H1 (cell line): ENCODE measurements at regions not wholly inside any gene's neighbourhood (a gene's known extent, or its start where the extent isn't known, plus 50 kb on each side); places are given as distances from the start of the nearest gene placed in this dataset.

Experiments
- CTCF ChIA-PET: fragments of 300-600 bp; sonication (Branson Sonifier 250); formaldehyde crosslinking; loops from one replicate; lab custom pipeline; 2021; ENCODE audit not compliant: partially characterized antibody; lab: Charles Lee
- POLR2A ChIA-PET: fragments of 300-600 bp; sonication (Branson Sonifier 250); formaldehyde crosslinking; loops from one replicate; lab custom pipeline; 2021; ENCODE audit warnings: inconsistent platforms; ENCODE audit not compliant: partially characterized antibody; lab: Charles Lee
- DNase-seq, 2 experiments: peaks; one replicate each; pipeline versions ENCODE4 v3.0.0 to v3.0.0-alpha.2; 2010 to 2022; ENCODE audit warnings: low spot score in 2 of 2, low read depth in 1 of 2, mixed read lengths in 1 of 2
- FAIRE-seq: peaks from 2 replicates; lab custom pipeline; 2011; peaks lifted over from hg19 to GRCh38; lab: Jason Lieb, UNC
- H2AFZ ChIP-seq: 2 replicates; pipeline ENCODE4 v1.8.1; 2012; ENCODE audit warnings: low read length, inconsistent platforms
- H2AK5ac ChIP-seq: 2 replicates; pipeline ENCODE4 v1.6.1; 2013; ENCODE audit warnings: low read depth, low read length
- H2BK120ac ChIP-seq: replicated peaks from 2 replicates; pipeline ENCODE3; 2013; ENCODE audit warnings: low read depth, low read length, inconsistent platforms
- H2BK12ac ChIP-seq: 2 replicates; pipeline ENCODE4 v1.6.1; 2013; ENCODE audit warnings: low read depth, low read length
- H2BK15ac ChIP-seq: 2 replicates; pipeline ENCODE4 v1.6.1; 2013; ENCODE audit warnings: low read length
- H2BK20ac ChIP-seq: 2 replicates; pipeline ENCODE4 v1.6.1; 2013; ENCODE audit warnings: low read length
- H2BK5ac ChIP-seq: 2 replicates; pipeline ENCODE4 v1.6.1; 2013; ENCODE audit warnings: low read depth, low read length
- H3K14ac ChIP-seq: 2 replicates; pipeline ENCODE4 v1.6.1; 2013; ENCODE audit warnings: inconsistent platforms; ENCODE audit not compliant: insufficient read length
- H3K18ac ChIP-seq: 2 replicates; pipeline ENCODE4 v1.6.1; 2013; ENCODE audit warnings: low read length; ENCODE audit errors: extremely low read depth
- H3K23ac ChIP-seq: 2 replicates; pipeline ENCODE4 v1.6.1; 2013; ENCODE audit warnings: inconsistent platforms; ENCODE audit not compliant: insufficient read length
- H3K23me2 ChIP-seq: 2 replicates; pipeline ENCODE4 v1.6.1; 2013; ENCODE audit warnings: low read depth, low read length
- H3K27ac ChIP-seq: 2 replicates; pipeline ENCODE4 v1.6.1; 2011; ENCODE audit warnings: low read depth, low read length, inconsistent platforms
- H3K27me3 ChIP-seq, 4 experiments: replicated peaks in 1 of 4; 1 replicate in 1 of 4; 2 replicates in 3 of 4; pipeline versions ENCODE4 v1.6.1 to v1.8.1; 2011 to 2013; ENCODE audit warnings: low read length in 3 of 4, mild to moderate bottlenecking in 3 of 4, inconsistent platforms in 2 of 4, mixed read lengths in 2 of 4, moderate library complexity in 1 of 4; ENCODE audit not compliant: control insufficient read depth in 3 of 4, insufficient read depth in 3 of 4; ENCODE audit errors: extremely low read depth in 1 of 4
- H3K36me3 ChIP-seq, 4 experiments: 2 replicates each; pipeline versions ENCODE4 v1.6.1 to v1.8.1; 2011 to 2013; ENCODE audit warnings: mild to moderate bottlenecking in 4 of 4, low read length in 3 of 4, moderate library complexity in 2 of 4, control low read depth in 1 of 4, inconsistent platforms in 1 of 4; ENCODE audit not compliant: insufficient read depth in 4 of 4, control insufficient read depth in 2 of 4
- H3K4ac ChIP-seq: replicated peaks from 2 replicates; pipeline ENCODE3; 2013; ENCODE audit warnings: low read length, low read depth, mixed read lengths, inconsistent platforms; ENCODE audit not compliant: insufficient read length
- H3K4me1 ChIP-seq, 4 experiments: replicated peaks in 1 of 4; 1 replicate in 1 of 4; 2 replicates in 3 of 4; pipeline versions ENCODE4 v1.6.1 to v1.8.1; 2011 to 2013; ENCODE audit warnings: low read length in 3 of 4, inconsistent platforms in 2 of 4, mixed read lengths in 1 of 4; ENCODE audit not compliant: insufficient read depth in 4 of 4, control insufficient read depth in 3 of 4
- H3K4me2 ChIP-seq, 2 experiments: 2 replicates each; pipeline versions ENCODE4 v1.6.1 to v1.8.1; 2011 to 2013; ENCODE audit warnings: low read depth in 2 of 2, low read length in 2 of 2, control low read depth in 1 of 2, inconsistent platforms in 1 of 2, mild to moderate bottlenecking in 1 of 2; ENCODE audit not compliant: insufficient read depth in 1 of 2
- H3K4me3 ChIP-seq, 4 experiments: fragments of 200-600, 300-600 bp in 1 of 4; sonication (generic), shearing (Covaris generic), sonication (Bioruptor Twin) in 1 of 4; 2 replicates each; pipeline versions ENCODE4 v1.5.1 to v1.8.1; 2011 to 2016; ENCODE audit warnings: low read length in 4 of 4, low read depth in 3 of 4, control low read depth in 2 of 4, inconsistent platforms in 2 of 4, mild to moderate bottlenecking in 2 of 4, mixed read lengths in 1 of 4, moderate library complexity in 1 of 4; ENCODE audit not compliant: insufficient read depth in 2 of 4; ENCODE audit errors: extremely low read depth in 1 of 4
- H3K56ac ChIP-seq: replicated peaks from 2 replicates; pipeline ENCODE3; 2013; ENCODE audit warnings: low read depth, mild to moderate bottlenecking, mixed read lengths, low read length, inconsistent platforms; ENCODE audit not compliant: insufficient read length
- H3K79me1 ChIP-seq: 2 replicates; pipeline ENCODE4 v1.6.1; 2013; ENCODE audit warnings: low read depth, low read length, control low read depth
- H3K79me2 ChIP-seq, 2 experiments: 2 replicates each; pipeline versions ENCODE4 v1.6.1 to v1.8.1; 2012 to 2013; ENCODE audit warnings: low read length in 2 of 2, mild to moderate bottlenecking in 2 of 2, inconsistent platforms in 1 of 2; ENCODE audit not compliant: insufficient read depth in 2 of 2, control insufficient read depth in 1 of 2
- H3K9ac ChIP-seq, 4 experiments: replicated peaks in 1 of 4; 1 replicate in 1 of 4; 2 replicates in 3 of 4; pipeline versions ENCODE4 v1.6.1 to v1.8.1; 2011 to 2013; ENCODE audit warnings: low read depth in 3 of 4, low read length in 3 of 4, control low read depth in 2 of 4, mild to moderate bottlenecking in 2 of 4, moderate library complexity in 2 of 4, inconsistent platforms in 1 of 4; ENCODE audit errors: extremely low read depth in 1 of 4
- H3K9me3 ChIP-seq, 2 experiments: 2 replicates each; pipeline versions ENCODE4 v1.6.1 to v1.8.1; 2012 to 2013; ENCODE audit warnings: mild to moderate bottlenecking in 2 of 2, moderate library complexity in 2 of 2, control low read depth in 1 of 2, inconsistent platforms in 1 of 2, low read depth in 1 of 2, low read length in 1 of 2, mixed read lengths in 1 of 2; ENCODE audit not compliant: insufficient read depth in 2 of 2
- H4K20me1 ChIP-seq, 2 experiments: replicated peaks in 1 of 2; 2 replicates each; pipeline versions ENCODE3 to v1.8.1; 2011 to 2013; ENCODE audit warnings: inconsistent platforms in 2 of 2, low read length in 2 of 2, mild to moderate bottlenecking in 1 of 2; ENCODE audit not compliant: insufficient read depth in 2 of 2, control insufficient read depth in 1 of 2
- H4K5ac ChIP-seq: 2 replicates; pipeline ENCODE4 v1.6.1; 2013; ENCODE audit warnings: low read length, low read depth, mixed read lengths, inconsistent platforms; ENCODE audit not compliant: insufficient read length
- H4K8ac ChIP-seq: 2 replicates; pipeline ENCODE4 v1.8.0; 2013; ENCODE audit warnings: mild to moderate bottlenecking, moderate library complexity, low read length, inconsistent platforms; ENCODE audit not compliant: insufficient read depth; ENCODE audit errors: extremely low read depth
- H4K91ac ChIP-seq: replicated peaks from 2 replicates; pipeline ENCODE3; 2013; ENCODE audit warnings: low read length, mixed read lengths, inconsistent platforms; ENCODE audit not compliant: insufficient read length
- FOSL1 ChIP-seq: IDR thresholded peaks from 2 replicates; pipeline ENCODE4 v1.6.1; 2011; ENCODE audit warnings: mild to moderate bottlenecking, low read depth, low read length, moderate library complexity; ENCODE audit not compliant: insufficient read depth
- JUND ChIP-seq: IDR thresholded peaks from 2 replicates; pipeline ENCODE4 v1.6.1; 2011; ENCODE audit warnings: mild to moderate bottlenecking, improper control_type of control experiment, low read length
- RBBP5 ChIP-seq: IDR thresholded peaks from 2 replicates; pipeline ENCODE4 v1.7.1; 2012; ENCODE audit warnings: low read depth, mild to moderate bottlenecking, inconsistent platforms, low read length, moderate library complexity, borderline replicate concordance
- WGBS, 2 experiments: shearing (Covaris generic) in 1 of 2; methylation state at CpG; one replicate each; pipeline versions ENCODE4 v1.1.6 to v1.1.7; 2013 to 2015; ENCODE audit warnings: low lambda C conversion rate in 2 of 2, mixed read lengths in 2 of 2, inconsistent platforms in 1 of 2, low coverage in 1 of 2, missing lambda C conversion rate in 1 of 2; ENCODE audit not compliant: insufficient replicate concordance in 2 of 2, insufficient coverage in 1 of 2, insufficient read length in 1 of 2; ENCODE audit errors: extremely low coverage in 1 of 2, missing lambda C conversion rate in 1 of 2; 5-methylcytosine and 5-hydroxymethylcytosine counted together

DNA sequence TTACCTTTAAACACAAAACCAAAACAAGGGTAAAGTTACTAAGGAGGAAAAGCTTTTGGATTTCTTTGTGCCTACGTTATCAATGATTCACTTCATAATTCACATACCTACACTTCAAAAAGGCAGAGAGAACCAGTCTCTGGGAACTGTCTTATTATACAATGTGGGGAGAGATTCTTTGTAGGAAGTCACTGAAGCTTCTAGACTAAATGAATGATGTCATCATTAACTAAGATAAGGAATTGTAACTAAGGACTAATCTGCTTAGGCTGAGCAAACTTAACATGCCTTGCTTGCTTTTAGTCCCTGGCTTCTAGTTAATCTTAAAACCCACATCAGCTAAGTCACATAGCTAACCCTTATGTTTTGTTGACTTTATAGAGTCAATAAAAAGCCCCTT lies 771.2 kb downstream of the NXPH1 start:
- no peak overlapping the region for H3K9ac ChIP-seq
- H3K79me1 ChIP-seq: no peaks in the 10 kb centered on the region
- H2BK5ac ChIP-seq: no peak overlapping the region
- H3K4me3 ChIP-seq: no peak overlapping the region
- no peaks in the 10 kb centered on the region for H3K79me2 ChIP-seq
- H3K18ac ChIP-seq: no peak overlapping the region
- H3K27ac ChIP-seq: no peak overlapping the region
- H2BK12ac ChIP-seq: no peak overlapping the region
- WGBS, 2 experiments: 79% methylated on average over 1 of the region's 1 CpG; no CpG with 5 or more reads in 1 of the 2 experiments
- no peak for FAIRE-seq
- H4K5ac ChIP-seq: no peak overlapping the region
- H4K8ac ChIP-seq: no peak overlapping the region
- H4K91ac ChIP-seq: no peak overlapping the region
- no peak overlapping the region for H3K23ac ChIP-seq
- no peaks in the 10 kb centered on the region for H4K20me1 ChIP-seq
- H2AK5ac ChIP-seq: no peak overlapping the region
- no peaks in the 10 kb centered on the region for H3K27me3 ChIP-seq
- DNase-seq: no peak
- no peak overlapping the region for H3K4me2 ChIP-seq
- H3K4ac ChIP-seq: no peak overlapping the region
- CTCF ChIA-PET: no interaction called here
- H3K14ac ChIP-seq: no peak overlapping the region
- POLR2A ChIA-PET: no interaction called here
- H3K23me2 ChIP-seq: no peaks in the 10 kb centered on the region
- no peaks in the 10 kb centered on the region for H3K9me3 ChIP-seq
- H2BK20ac ChIP-seq: no peak overlapping the region
- H3K56ac ChIP-seq: no peak overlapping the region
- no peak overlapping the region for H2BK15ac ChIP-seq
- H3K36me3 ChIP-seq: no peaks in the 10 kb centered on the region
- no peak overlapping the region for H2BK120ac ChIP-seq
- no peak overlapping the region for H2AFZ ChIP-seq
- H3K4me1 ChIP-seq: peaks cover 0 to 6% (median 0%) of the 10 kb centered on the region in 4 experiments; a peak in 1 of 7 replicates
- TF ChIP-seq RBBP5: no peak
- no peak for TF ChIP-seq JUND
- no peak for TF ChIP-seq FOSL1
